D341Med (cell line): ENCODE measurements at regions not wholly inside any gene's neighbourhood (a gene's known extent, or its start where the extent isn't known, plus 50 kb on each side); places are given as distances from the start of the nearest gene placed in this dataset.
"Not testable (repeated sequence)": the region's sequence is repeated elsewhere in the genome, so short reads cannot be mapped to it uniquely, and the experiment has no call there.

Experiments
- DNase-seq: peaks from one replicate; pipeline ENCODE4 v3.0.0; 2012; ENCODE audit warnings: low spot score

GRCh38 chrX:500481-501010 is 113.8 kb upstream of the PPP2R3B start:
- no peak for DNase-seq

- DNase-seq, result no peak
Measured at GRCh38 chrX:506341-506740, 119.6 kb upstream of the PPP2R3B start.

- no peak for DNase-seq
Measured at GRCh38 chrX:508163-508562, 121.5 kb upstream of the PPP2R3B start.

- DNase-seq, result not testable (repeated sequence)
Measured at GRCh38 chrX:508821-509220, 121.8 kb upstream of the SHOX start.

GRCh38 chrX:511089-511488 is 119.5 kb upstream of the SHOX start:
- DNase-seq, result not testable (repeated sequence)

- DNase-seq, result no peak
Measured at GRCh38 chrX:518319-518718, 112.3 kb upstream of the SHOX start.

GRCh38 chrX:519741-520140 is 110.8 kb upstream of the SHOX start:
- no peak for DNase-seq

GRCh38 chrX:522456-522855 is 108.1 kb upstream of the SHOX start:
- DNase-seq, result no peak

GRCh38 chrX:525134-525533 is 105.5 kb upstream of the SHOX start:
- DNase-seq, result no peak

- DNase-seq, result no peak
Measured at GRCh38 chrX:526295-527224, 104.0 kb upstream of the SHOX start.

- no peak for DNase-seq
Measured at GRCh38 chrX:530726-531610, 99.6 kb upstream of the SHOX start.

- no peak for DNase-seq
Measured at GRCh38 chrX:531611-531936, 99.0 kb upstream of the SHOX start.

GRCh38 chrX:534804-535203 is 95.8 kb upstream of the SHOX start:
- no peak for DNase-seq

GRCh38 chrX:536616-537015 is 94.0 kb upstream of the SHOX start:
- DNase-seq, result no peak

GRCh38 chrX:537151-537550 is 93.4 kb upstream of the SHOX start:
- DNase-seq, result no peak

- DNase-seq, result no peak
Measured at GRCh38 chrX:538311-538710, 92.3 kb upstream of the SHOX start.

- not testable (repeated sequence) for DNase-seq
Measured at GRCh38 chrX:541006-541405, 89.6 kb upstream of the SHOX start.

- DNase-seq, result no peak
Measured at GRCh38 chrX:542179-542578, 88.4 kb upstream of the SHOX start.

GRCh38 chrX:545452-545885 is 85.1 kb upstream of the SHOX start:
- no peak for DNase-seq

- no peak for DNase-seq
Measured at GRCh38 chrX:550514-550913, 80.1 kb upstream of the SHOX start.

- DNase-seq, result no peak
Measured at GRCh38 chrX:551306-551705, 79.3 kb upstream of the SHOX start.

- DNase-seq, result no peak
Measured at GRCh38 chrX:552496-552895, 78.1 kb upstream of the SHOX start.

- no peak for DNase-seq
Measured at GRCh38 chrX:554271-554670, 76.3 kb upstream of the SHOX start.
